HG03460 (cell line): ENCODE measurements at regions not wholly inside any gene's neighbourhood (a gene's known extent, or its start where the extent isn't known, plus 50 kb on each side); places are given as distances from the start of the nearest gene placed in this dataset.
A peak's percentile ranks its signal among the peaks of the same experiment; 100 is the strongest.

ENCODE experiments used
- ATAC-seq: cut with Tn5 transposase; IDR thresholded peaks from one replicate; pipeline ENCODE4 v1.9.1; 2021; ENCODE audit not compliant: unreplicated experiment

GRCh38 chr12:90899456-90900182 lies 55.4 kb downstream of the CCER1 start:
- ATAC-seq = no peak

GRCh38 chr12:90897986-90898385 lies 57.0 kb downstream of the CCER1 start:
- no peak for ATAC-seq

GRCh38 chr12:90897316-90897715 lies 57.7 kb downstream of the CCER1 start:
- no peak for ATAC-seq

- ATAC-seq = no peak
Measured at GRCh38 chr12:90896821-90897220, 58.2 kb downstream of the CCER1 start.

- no peak for ATAC-seq
Measured at GRCh38 chr12:90896164-90896563, 58.8 kb downstream of the CCER1 start.

GRCh38 chr12:90888316-90888715 lies 66.7 kb downstream of the CCER1 start:
- ATAC-seq = no peak

- ATAC-seq = no peak
Measured at GRCh38 chr12:90883456-90883855, 71.5 kb downstream of the CCER1 start.

GRCh38 chr12:90871726-90872096 lies 83.3 kb downstream of the CCER1 start:
- no peak for ATAC-seq

GRCh38 chr12:90870971-90871725 lies 83.8 kb downstream of the CCER1 start:
- no peak for ATAC-seq

- no peak for ATAC-seq
Measured at GRCh38 chr12:90868626-90869025, 86.3 kb downstream of the CCER1 start.

GRCh38 chr12:90859591-90859990 lies 95.4 kb downstream of the CCER1 start:
- no peak for ATAC-seq

- no peak for ATAC-seq
Measured at GRCh38 chr12:90858252-90858651, 96.7 kb downstream of the CCER1 start.

- ATAC-seq = no peak
Measured at GRCh38 chr12:90855534-90855933, 99.4 kb downstream of the CCER1 start.

- ATAC-seq = peak; percentile 74
Measured at GRCh38 chr12:90854136-90854689, 100.8 kb downstream of the CCER1 start.

- no peak for ATAC-seq
Measured at GRCh38 chr12:90851800-90852718, 102.9 kb downstream of the CCER1 start.

GRCh38 chr12:90842477-90842876 lies 112.5 kb downstream of the CCER1 start:
- ATAC-seq = no peak

GRCh38 chr12:90841336-90841735 lies 113.6 kb downstream of the CCER1 start:
- no peak for ATAC-seq

GRCh38 chr12:90839346-90839745 lies 115.6 kb downstream of the CCER1 start:
- ATAC-seq = no peak

GRCh38 chr12:90836689-90837088 lies 118.3 kb downstream of the CCER1 start:
- no peak for ATAC-seq

- no peak for ATAC-seq
Measured at GRCh38 chr12:90833228-90833627, 121.7 kb downstream of the CCER1 start.

GRCh38 chr12:90832427-90832826 lies 122.5 kb downstream of the CCER1 start:
- no peak for ATAC-seq
